Neural cell (in vitro differentiated cells): ENCODE measurements at regions not wholly inside any gene's neighbourhood (a gene's known extent, or its start where the extent isn't known, plus 50 kb on each side); places are given as distances from the start of the nearest gene placed in this dataset.

Experiments used
- H2AFZ ChIP-seq: fragments of 200-600, 300-800 bp; sonication (generic), shearing (Covaris generic); 2 replicates; pipeline ENCODE4 v1.6.0; 2014; ENCODE audit warnings: low read depth, mild to moderate bottlenecking, antibody characterized with exemption, low read length, moderate library complexity
- H3F3A ChIP-seq: fragments of 200-600 bp; shearing (Covaris generic); 2 replicates; pipeline ENCODE4 v1.6.1; 2016; ENCODE audit warnings: mild to moderate bottlenecking, moderate library complexity, mixed read lengths, antibody characterized with exemption, low read length; ENCODE audit not compliant: insufficient read depth, poor library complexity, severe bottlenecking
- H3K27ac ChIP-seq: fragments of 200-600, 300-800 bp; sonication (generic), shearing (Covaris generic); 2 replicates; pipeline ENCODE4 v1.5.1; 2014; ENCODE audit warnings: mild to moderate bottlenecking, low read length, moderate library complexity
- H3K27me3 ChIP-seq: fragments of 300-800, 200-600 bp; sonication (generic), shearing (Covaris generic); 2 replicates; pipeline ENCODE4 v1.6.0; 2014; ENCODE audit warnings: mild to moderate bottlenecking, low read depth, low read length, moderate library complexity; ENCODE audit not compliant: insufficient read depth
- H3K36me3 ChIP-seq: fragments of 300-800, 200-600 bp; sonication (generic), shearing (Covaris generic); 2 replicates; pipeline ENCODE4 v1.5.1; 2014; ENCODE audit warnings: mild to moderate bottlenecking, antibody characterized with exemption, low read length, moderate library complexity; ENCODE audit not compliant: insufficient read depth
- H3K4me2 ChIP-seq: fragments of 300-800, 200-600 bp; sonication (generic), shearing (Covaris generic); 2 replicates; pipeline ENCODE4 v1.6.0; 2014; ENCODE audit warnings: mild to moderate bottlenecking, low read length
- H3K4me3 ChIP-seq: fragments of 300-800, 200-600 bp; sonication (generic), shearing (Covaris generic); 2 replicates; pipeline ENCODE4 v1.5.1; 2014; ENCODE audit warnings: mild to moderate bottlenecking, low read length, moderate library complexity
- H3K79me2 ChIP-seq: fragments of 200-600 bp; shearing (Covaris generic); replicated peaks from 2 replicates; pipeline ENCODE4 v1.6.0; 2014; ENCODE audit warnings: mild to moderate bottlenecking, low read length, moderate library complexity; ENCODE audit not compliant: insufficient read depth
- H3K9ac ChIP-seq: fragments of 300-800, 200-600 bp; sonication (generic), shearing (Covaris generic); 2 replicates; pipeline ENCODE4 v1.6.1; 2016; ENCODE audit warnings: mild to moderate bottlenecking, low read length, mixed read lengths
- H3K9me2 ChIP-seq: fragments of 200-600 bp; shearing (Covaris generic); 2 replicates; pipeline ENCODE4 v1.6.1; 2016; ENCODE audit warnings: mild to moderate bottlenecking, low read length, mixed read lengths; ENCODE audit not compliant: insufficient read depth
- H3K9me3 ChIP-seq: fragments of 200-600, 300-800 bp; sonication (generic), shearing (Covaris generic); 2 replicates; pipeline ENCODE4 v1.6.1; 2016; ENCODE audit warnings: mild to moderate bottlenecking, mixed run types, low read length, moderate library complexity, mixed read lengths
- H4K20me1 ChIP-seq: fragments of 200-600 bp; shearing (Covaris generic); 2 replicates; pipeline ENCODE4 v1.6.1; 2016; ENCODE audit warnings: mild to moderate bottlenecking, mixed run types; ENCODE audit not compliant: insufficient read depth
- EP300 ChIP-seq: fragments of 450-650 bp; conservative IDR thresholded peaks from 2 replicates; pipeline ENCODE4 v1.6.1; 2014; ENCODE audit warnings: antibody characterized with exemption, mild to moderate bottlenecking, moderate library complexity; ENCODE audit not compliant: poor library complexity, severe bottlenecking
- EZH2 ChIP-seq: fragments of 200-600, 300-800 bp; shearing (Covaris generic), sonication (generic); IDR thresholded peaks from 2 replicates; pipeline ENCODE4 v1.6.1; 2014; ENCODE audit warnings: antibody characterized with exemption, low read length, borderline replicate concordance, mild to moderate bottlenecking; ENCODE audit not compliant: insufficient read depth, poor library complexity, severe bottlenecking
- MXI1 ChIP-seq: fragments of 450-650 bp; conservative IDR thresholded peaks from 2 replicates; pipeline ENCODE4 v1.6.1; 2014; ENCODE audit warnings: antibody characterized with exemption, mild to moderate bottlenecking; ENCODE audit not compliant: poor library complexity, severe bottlenecking
- POLR2AphosphoS5 ChIP-seq: IDR thresholded peaks from 2 replicates; pipeline ENCODE4 v1.6.1; 2012
- RAD21 ChIP-seq: fragments of 450-650 bp; conservative IDR thresholded peaks from 2 replicates; pipeline ENCODE4 v1.6.1; 2014; ENCODE audit warnings: antibody characterized with exemption, mild to moderate bottlenecking, moderate library complexity
- SMC3 ChIP-seq: fragments of 450-650 bp; conservative IDR thresholded peaks from 2 replicates; pipeline ENCODE4 v1.6.1; 2014; ENCODE audit warnings: antibody characterized with exemption, mild to moderate bottlenecking, moderate library complexity; ENCODE audit not compliant: poor library complexity
- TAF1 ChIP-seq: IDR thresholded peaks from 2 replicates; pipeline ENCODE4 v1.6.1; 2012; ENCODE audit warnings: low read depth
- TF ChIP-seq, protein P1 (sequence below): fragments of 450-650 bp; IDR thresholded peaks from 2 replicates; pipeline ENCODE4 v1.5.1; 2014; ENCODE audit warnings: antibody characterized with exemption, mild to moderate bottlenecking, moderate library complexity; ENCODE audit not compliant: poor library complexity, severe bottlenecking
- TF ChIP-seq, protein P2 (sequence below): IDR thresholded peaks from 2 replicates; pipeline ENCODE4 v1.6.1; 2012; ENCODE audit warnings: borderline replicate concordance

DNA sequence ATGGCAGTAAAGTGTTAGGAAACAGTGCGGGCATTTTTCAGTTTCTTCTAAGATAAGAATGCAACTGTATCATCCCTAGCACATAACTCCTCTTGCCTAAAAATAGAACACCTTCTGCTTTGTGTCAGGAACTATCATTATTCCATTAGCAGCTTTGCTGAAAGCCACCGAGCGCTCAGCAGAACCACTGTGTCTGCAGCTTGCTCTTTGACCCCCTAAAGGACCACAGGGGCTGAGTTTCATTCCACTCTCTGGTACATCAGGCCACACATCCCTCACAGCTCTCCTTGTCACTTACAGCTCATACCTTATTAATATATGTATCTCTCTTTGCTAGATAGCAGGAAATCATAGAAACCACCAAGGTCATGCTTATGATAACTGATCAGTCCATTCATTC lies 360.2 kb downstream of the KCNA4 start:
- Histone ChIP-seq H2AFZ (no peak overlapping the region), H3K4me3 (no peak overlapping the region), H3K4me2 (no peak overlapping the region), H3K79me2 (no peaks in the 10 kb centered on the region), H3F3A (no peaks in the 10 kb centered on the region), H3K9ac (no peak overlapping the region), H3K27me3 (no peaks in the 10 kb centered on the region), H3K9me2 (no peaks in the 10 kb centered on the region), H4K20me1 (no peaks in the 10 kb centered on the region), H3K27ac (peak overlapping the region; percentile 11), H3K9me3 (no peaks in the 10 kb centered on the region), H3K36me3 (no peaks in the 10 kb centered on the region)
- TF ChIP-seq POLR2AphosphoS5 = peak; percentile 25
- TF ChIP-seq, protein P1, sequence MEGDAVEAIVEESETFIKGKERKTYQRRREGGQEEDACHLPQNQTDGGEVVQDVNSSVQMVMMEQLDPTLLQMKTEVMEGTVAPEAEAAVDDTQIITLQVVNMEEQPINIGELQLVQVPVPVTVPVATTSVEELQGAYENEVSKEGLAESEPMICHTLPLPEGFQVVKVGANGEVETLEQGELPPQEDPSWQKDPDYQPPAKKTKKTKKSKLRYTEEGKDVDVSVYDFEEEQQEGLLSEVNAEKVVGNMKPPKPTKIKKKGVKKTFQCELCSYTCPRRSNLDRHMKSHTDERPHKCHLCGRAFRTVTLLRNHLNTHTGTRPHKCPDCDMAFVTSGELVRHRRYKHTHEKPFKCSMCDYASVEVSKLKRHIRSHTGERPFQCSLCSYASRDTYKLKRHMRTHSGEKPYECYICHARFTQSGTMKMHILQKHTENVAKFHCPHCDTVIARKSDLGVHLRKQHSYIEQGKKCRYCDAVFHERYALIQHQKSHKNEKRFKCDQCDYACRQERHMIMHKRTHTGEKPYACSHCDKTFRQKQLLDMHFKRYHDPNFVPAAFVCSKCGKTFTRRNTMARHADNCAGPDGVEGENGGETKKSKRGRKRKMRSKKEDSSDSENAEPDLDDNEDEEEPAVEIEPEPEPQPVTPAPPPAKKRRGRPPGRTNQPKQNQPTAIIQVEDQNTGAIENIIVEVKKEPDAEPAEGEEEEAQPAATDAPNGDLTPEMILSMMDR = no peak

DNA sequence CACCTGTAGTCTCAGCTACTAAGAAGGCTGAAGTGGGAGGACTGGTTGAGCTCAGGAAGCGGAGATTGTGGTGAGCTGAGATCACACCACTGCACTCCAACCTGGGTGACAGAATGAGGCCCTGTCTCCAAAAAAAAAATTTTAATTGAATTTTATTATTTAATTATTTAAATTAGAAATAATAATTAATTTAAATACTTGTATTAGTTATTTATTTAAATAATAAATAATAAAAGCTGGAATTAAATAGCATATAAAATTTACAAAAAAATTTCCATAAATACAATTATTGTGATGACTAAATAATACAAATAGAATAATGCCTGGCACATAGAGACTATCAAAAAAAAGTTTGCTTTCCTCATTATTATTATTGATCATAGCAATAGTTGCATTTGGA lies 371.5 kb downstream of the KCNA4 start:
- Histone ChIP-seq H4K20me1 (no peaks in the 10 kb centered on the region), H3K27ac (no peak overlapping the region), H3K27me3 (no peaks in the 10 kb centered on the region), H3K4me2 (no peak overlapping the region), H3K9me2 (no peaks in the 10 kb centered on the region), H3K9ac (no peak overlapping the region), H3F3A (no peaks in the 10 kb centered on the region), H3K4me3 (no peak overlapping the region), H3K79me2 (no peaks in the 10 kb centered on the region), H2AFZ (no peak overlapping the region), H3K36me3 (no peaks in the 10 kb centered on the region), H3K9me3 (no peaks in the 10 kb centered on the region)
- no peak for TF ChIP-seq POLR2AphosphoS5

DNA sequence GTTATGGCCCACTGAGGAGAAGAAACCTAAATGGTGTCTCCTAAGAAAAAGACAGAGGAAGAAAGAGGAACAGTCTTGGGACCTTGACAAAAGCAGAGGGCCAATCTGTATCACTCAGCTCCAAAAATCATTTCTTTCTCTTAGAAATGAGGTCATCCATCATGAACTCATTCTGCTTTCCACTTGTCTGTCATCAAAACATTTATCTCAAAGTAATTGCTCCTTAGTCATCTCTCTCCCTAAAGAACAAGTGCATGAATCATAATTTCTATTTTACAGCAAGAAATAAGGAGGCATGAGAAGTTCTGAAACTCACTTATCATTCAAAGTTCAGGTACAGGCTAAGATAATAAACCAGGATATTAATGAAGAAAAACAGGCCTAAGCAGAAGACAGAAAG lies 375.6 kb downstream of the KCNA4 start:
- Histone ChIP-seq H2AFZ (no peak overlapping the region), H3F3A (no peaks in the 10 kb centered on the region), H3K36me3 (no peaks in the 10 kb centered on the region), H3K4me2 (no peak overlapping the region), H3K9ac (no peak overlapping the region), H3K9me2 (no peaks in the 10 kb centered on the region), H3K4me3 (no peak overlapping the region), H3K79me2 (no peaks in the 10 kb centered on the region), H3K27ac (no peak overlapping the region), H3K9me3 (no peaks in the 10 kb centered on the region), H4K20me1 (no peaks in the 10 kb centered on the region), H3K27me3 (no peaks in the 10 kb centered on the region)
- TF ChIP-seq, protein P2, sequence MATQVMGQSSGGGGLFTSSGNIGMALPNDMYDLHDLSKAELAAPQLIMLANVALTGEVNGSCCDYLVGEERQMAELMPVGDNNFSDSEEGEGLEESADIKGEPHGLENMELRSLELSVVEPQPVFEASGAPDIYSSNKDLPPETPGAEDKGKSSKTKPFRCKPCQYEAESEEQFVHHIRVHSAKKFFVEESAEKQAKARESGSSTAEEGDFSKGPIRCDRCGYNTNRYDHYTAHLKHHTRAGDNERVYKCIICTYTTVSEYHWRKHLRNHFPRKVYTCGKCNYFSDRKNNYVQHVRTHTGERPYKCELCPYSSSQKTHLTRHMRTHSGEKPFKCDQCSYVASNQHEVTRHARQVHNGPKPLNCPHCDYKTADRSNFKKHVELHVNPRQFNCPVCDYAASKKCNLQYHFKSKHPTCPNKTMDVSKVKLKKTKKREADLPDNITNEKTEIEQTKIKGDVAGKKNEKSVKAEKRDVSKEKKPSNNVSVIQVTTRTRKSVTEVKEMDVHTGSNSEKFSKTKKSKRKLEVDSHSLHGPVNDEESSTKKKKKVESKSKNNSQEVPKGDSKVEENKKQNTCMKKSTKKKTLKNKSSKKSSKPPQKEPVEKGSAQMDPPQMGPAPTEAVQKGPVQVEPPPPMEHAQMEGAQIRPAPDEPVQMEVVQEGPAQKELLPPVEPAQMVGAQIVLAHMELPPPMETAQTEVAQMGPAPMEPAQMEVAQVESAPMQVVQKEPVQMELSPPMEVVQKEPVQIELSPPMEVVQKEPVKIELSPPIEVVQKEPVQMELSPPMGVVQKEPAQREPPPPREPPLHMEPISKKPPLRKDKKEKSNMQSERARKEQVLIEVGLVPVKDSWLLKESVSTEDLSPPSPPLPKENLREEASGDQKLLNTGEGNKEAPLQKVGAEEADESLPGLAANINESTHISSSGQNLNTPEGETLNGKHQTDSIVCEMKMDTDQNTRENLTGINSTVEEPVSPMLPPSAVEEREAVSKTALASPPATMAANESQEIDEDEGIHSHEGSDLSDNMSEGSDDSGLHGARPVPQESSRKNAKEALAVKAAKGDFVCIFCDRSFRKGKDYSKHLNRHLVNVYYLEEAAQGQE = no peak
- TF ChIP-seq POLR2AphosphoS5 (no peak), TAF1 (no peak), RAD21 (no peak), EZH2 (no peak), MXI1 (no peak), EP300 (no peak), SMC3 (no peak)
- TF ChIP-seq, protein P1 = no peak
